GM21447 (cell line): ENCODE measurements at regions not wholly inside any gene's neighbourhood (a gene's known extent, or its start where the extent isn't known, plus 50 kb on each side); places are given as distances from the start of the nearest gene placed in this dataset.

Experiments
- ATAC-seq: cut with Tn5 transposase; IDR thresholded peaks from one replicate; pipeline ENCODE4 v1.9.1; 2021; ENCODE audit not compliant: unreplicated experiment

- ATAC-seq, result no peak
These were observed 505.3 kb upstream of the PPP2R3A start for GRCh38 chr3:135460273-135460672.

- ATAC-seq, result no peak
These were observed 493.6 kb upstream of the PPP2R3A start for GRCh38 chr3:135471911-135472310.

GRCh38 chr3:135473449-135473848 lies 492.1 kb upstream of the PPP2R3A start:
- no peak for ATAC-seq

- ATAC-seq, result no peak
These were observed 478.3 kb upstream of the PPP2R3A start for GRCh38 chr3:135487261-135487660.

GRCh38 chr3:135490219-135490915 lies 475.2 kb upstream of the PPP2R3A start:
- ATAC-seq, result no peak

- no peak for ATAC-seq
These were observed 473.9 kb upstream of the PPP2R3A start for GRCh38 chr3:135491491-135492205.

- no peak for ATAC-seq
These were observed 469.6 kb upstream of the PPP2R3A start for GRCh38 chr3:135495891-135496290.

GRCh38 chr3:135497979-135498378 lies 467.5 kb upstream of the PPP2R3A start:
- no peak for ATAC-seq

- no peak for ATAC-seq
These were observed 466.1 kb upstream of the PPP2R3A start for GRCh38 chr3:135499426-135499825.

- no peak for ATAC-seq
These were observed 465.5 kb upstream of the PPP2R3A start for GRCh38 chr3:135500034-135500433.

- ATAC-seq, result no peak
These were observed 462.3 kb upstream of the PPP2R3A start for GRCh38 chr3:135503065-135503759.

GRCh38 chr3:135503760-135504686 lies 461.5 kb upstream of the PPP2R3A start:
- ATAC-seq, result no peak

GRCh38 chr3:135513106-135514059 lies 452.1 kb upstream of the PPP2R3A start:
- no peak for ATAC-seq

GRCh38 chr3:135514060-135514448 lies 451.5 kb upstream of the PPP2R3A start:
- no peak for ATAC-seq

GRCh38 chr3:135516143-135516542 lies 449.4 kb upstream of the PPP2R3A start:
- no peak for ATAC-seq

- ATAC-seq, result no peak
These were observed 437.0 kb upstream of the PPP2R3A start for GRCh38 chr3:135528413-135529015.

GRCh38 chr3:135532021-135532420 lies 433.5 kb upstream of the PPP2R3A start:
- ATAC-seq, result no peak

GRCh38 chr3:135538123-135538522 lies 427.4 kb upstream of the PPP2R3A start:
- ATAC-seq, result no peak

- no peak for ATAC-seq
These were observed 426.2 kb upstream of the PPP2R3A start for GRCh38 chr3:135539351-135539750.
